ENCODE measurements at regions not wholly inside any gene's neighbourhood (a gene's known extent, or its start where the extent isn't known, plus 50 kb on each side); places are given as distances from the start of the nearest gene placed in this dataset.

GRCh38 chr6:147621263-147621662, 112.8 kb downstream of the SAMD5 start:
- intact Hi-C loops (cut with DNase I) = no loop called here
- DNase-seq (ENCODE audit: low spot score) = no peak

- no peak for DNase-seq (ENCODE audit: low spot score)
- intact Hi-C loops (cut with DNase I) = no loop called here
Observed at GRCh38 chr6:147621961-147622360, 113.5 kb downstream of the SAMD5 start.

- DNase-seq (ENCODE audit: low spot score) = no peak
- intact Hi-C loops (cut with DNase I) = no loop called here
Observed at GRCh38 chr6:147624946-147625515, 116.5 kb downstream of the SAMD5 start.

- DNase-seq (ENCODE audit: low spot score) = no peak
- intact Hi-C loops (cut with DNase I) = no loop called here
Observed at GRCh38 chr6:147625946-147626345, 117.5 kb downstream of the SAMD5 start.

- no peak for DNase-seq (ENCODE audit: low spot score)
- intact Hi-C loops (cut with DNase I) = no loop called here
Observed at GRCh38 chr6:147627411-147627810, 118.9 kb downstream of the SAMD5 start.

GRCh38 chr6:147633191-147633590, 124.7 kb downstream of the SAMD5 start:
- intact Hi-C loops (cut with DNase I) = no loop called here
- no peak for DNase-seq (ENCODE audit: low spot score)

GRCh38 chr6:147637620-147638195, 129.2 kb downstream of the SAMD5 start:
- intact Hi-C loops (cut with DNase I) = no loop called here
- DNase-seq (ENCODE audit: low spot score) = no peak

- DNase-seq (ENCODE audit: low spot score) = no peak
- intact Hi-C loops (cut with DNase I) = no loop called here
Observed at GRCh38 chr6:147639279-147639678, 130.8 kb downstream of the SAMD5 start.

GRCh38 chr6:147640606-147641005, 132.1 kb downstream of the SAMD5 start:
- intact Hi-C loops (cut with DNase I) = no loop called here
- DNase-seq (ENCODE audit: low spot score) = no peak

- intact Hi-C loops (cut with DNase I) = no loop called here
Observed at GRCh38 chr6:147641511-147641910, 133.0 kb downstream of the SAMD5 start.

GRCh38 chr6:147642458-147642857, 134.0 kb downstream of the SAMD5 start:
- DNase-seq (ENCODE audit: low spot score) = no peak
- intact Hi-C loops (cut with DNase I) = no loop called here

More at GRCh38 chr6:147641511-147641910, 133.0 kb downstream of the SAMD5 start:
- DNase-seq (ENCODE audit: low spot score) = no peak

GRCh38 chr6:147643341-147644200, 135.1 kb downstream of the SAMD5 start:
- no peak for DNase-seq (ENCODE audit: low spot score)
- intact Hi-C loops (cut with DNase I) = no loop called here

GRCh38 chr6:147648916-147649315, 140.4 kb downstream of the SAMD5 start:
- no peak for DNase-seq (ENCODE audit: low spot score)
- intact Hi-C loops (cut with DNase I) = no loop called here

GRCh38 chr6:147651249-147652063, 143.0 kb downstream of the SAMD5 start:
- DNase-seq (ENCODE audit: low spot score) = no peak
- intact Hi-C loops (cut with DNase I) = no loop called here

GRCh38 chr6:147653631-147654030, 145.1 kb downstream of the SAMD5 start:
- DNase-seq (ENCODE audit: low spot score) = no peak
- intact Hi-C loops (cut with DNase I) = no loop called here

GRCh38 chr6:147654103-147654845, 145.8 kb downstream of the SAMD5 start:
- DNase-seq (ENCODE audit: low spot score) = no peak
- intact Hi-C loops (cut with DNase I) = no loop called here

GRCh38 chr6:147660334-147661311, 152.1 kb downstream of the SAMD5 start:
- intact Hi-C loops (cut with DNase I) = no loop called here
- no peak for DNase-seq (ENCODE audit: low spot score)

GRCh38 chr6:147662646-147663045, 154.2 kb downstream of the SAMD5 start:
- no peak for DNase-seq (ENCODE audit: low spot score)
- intact Hi-C loops (cut with DNase I) = no loop called here

All from posterior vena cava (tissue), 2 donors.